HepG2 (cell line): ENCODE measurements at regions not wholly inside any gene's neighbourhood (a gene's known extent, or its start where the extent isn't known, plus 50 kb on each side); places are given as distances from the start of the nearest gene placed in this dataset.

ENCODE experiments used
- CCAR2 ChIP-seq: fragments of 200-400 bp; formaldehyde crosslinking; optimal IDR thresholded peaks from 2 replicates; pipeline ENCODE3; 2018; ENCODE audit warnings: low read depth, mild to moderate bottlenecking, low read length, moderate library complexity
- FOXK1 ChIP-seq: sonication (generic); formaldehyde crosslinking; IDR thresholded peaks from 2 replicates; pipeline ENCODE4 v1.4.0; 2020; ENCODE audit warnings: low read depth, missing genetic modification reagents, borderline replicate concordance
- GATAD2A ChIP-seq: IDR thresholded peaks from 2 replicates; pipeline ENCODE4 v1.6.1; 2016
- HHEX ChIP-seq: IDR thresholded peaks from 2 replicates; pipeline ENCODE4 v1.6.1; 2016; ENCODE audit warnings: control low read depth
- KDM3A ChIP-seq: IDR thresholded peaks from 2 replicates; pipeline ENCODE4 v1.6.1; 2018; ENCODE audit warnings: low read depth, missing compliant biosample characterization
- KDM6A ChIP-seq: IDR thresholded peaks from 2 replicates; pipeline ENCODE4 v1.6.1; 2016; ENCODE audit warnings: low read depth
- LCORL ChIP-seq, 2 experiments: fragments of 450-650 bp in 1 of 2; sonication (generic) in 1 of 2; formaldehyde crosslinking in 1 of 2; IDR thresholded peaks; 2 replicates each; pipeline versions ENCODE4 v1.5.0 to v1.6.1; 2017 to 2020; ENCODE audit warnings: antibody characterized with exemption in 1 of 2, missing genetic modification reagents in 1 of 2
- MBNL3 ChIP-seq: fragments of 250-450 bp; sonication (Bioruptor Pico); conservative IDR thresholded peaks from 2 replicates; pipeline ENCODE4 v1.8.0; 2022; ENCODE audit warnings: mild to moderate bottlenecking, inconsistent platforms
- PRPF4 ChIP-seq: fragments of 200-400 bp; formaldehyde crosslinking; IDR thresholded peaks from 2 replicates; pipeline ENCODE4 v1.6.1; 2016; ENCODE audit warnings: low read length, low read depth; ENCODE audit not compliant: poor library complexity, severe bottlenecking
- RBM22 ChIP-seq: fragments of 200-400 bp; formaldehyde crosslinking; optimal IDR thresholded peaks from 2 replicates; pipeline ENCODE3; 2017; ENCODE audit warnings: mild to moderate bottlenecking, low read length, moderate library complexity
- TBX3 ChIP-seq: fragments of 450-650 bp; IDR thresholded peaks from 2 replicates; pipeline ENCODE4 v1.6.1; 2017; ENCODE audit warnings: antibody characterized with exemption, mild to moderate bottlenecking, inconsistent platforms, borderline replicate concordance
- ZBTB7B ChIP-seq: sonication (generic); formaldehyde crosslinking; IDR thresholded peaks from 2 replicates; pipeline ENCODE4 v1.4.0; 2020; ENCODE audit warnings: missing genetic modification reagents
- ZKSCAN5 ChIP-seq: sonication (generic); formaldehyde crosslinking; IDR thresholded peaks from 2 replicates; pipeline ENCODE4 v1.5.1; 2020; ENCODE audit warnings: mild to moderate bottlenecking, missing genetic modification reagents
- ZNF12 ChIP-seq: sonication (generic); formaldehyde crosslinking; IDR thresholded peaks from 2 replicates; pipeline ENCODE4 v1.5.0; 2020; ENCODE audit warnings: missing genetic modification reagents
- TF ChIP-seq, protein P1 (sequence below): sonication (generic); formaldehyde crosslinking; IDR thresholded peaks from 2 replicates; pipeline ENCODE4 v1.5.0; 2020; ENCODE audit warnings: missing genetic modification reagents
- TF ChIP-seq, protein P2 (sequence below): sonication (generic); formaldehyde crosslinking; IDR thresholded peaks from 2 replicates; pipeline ENCODE4 v1.5.0; 2020; ENCODE audit warnings: mild to moderate bottlenecking, missing genetic modification reagents
- TF ChIP-seq, protein P3 (sequence below): sonication (generic); formaldehyde crosslinking; IDR thresholded peaks from 2 replicates; pipeline ENCODE4 v1.5.0; 2020; ENCODE audit warnings: mild to moderate bottlenecking, missing genetic modification reagents, moderate library complexity
- TF ChIP-seq, protein P4 (sequence below): sonication (generic); formaldehyde crosslinking; IDR thresholded peaks from 2 replicates; pipeline ENCODE4 v1.4.0; 2020; ENCODE audit warnings: mild to moderate bottlenecking, missing genetic modification reagents
- TF ChIP-seq, protein P5 (sequence below): sonication (generic); formaldehyde crosslinking; IDR thresholded peaks from 2 replicates; pipeline ENCODE4 v1.5.0; 2020; ENCODE audit warnings: missing genetic modification reagents
- TF ChIP-seq, protein P6 (sequence below): sonication (generic); formaldehyde crosslinking; IDR thresholded peaks from 2 replicates; pipeline ENCODE4 v1.4.0; 2020; ENCODE audit warnings: mild to moderate bottlenecking, missing genetic modification reagents, borderline replicate concordance

DNA sequence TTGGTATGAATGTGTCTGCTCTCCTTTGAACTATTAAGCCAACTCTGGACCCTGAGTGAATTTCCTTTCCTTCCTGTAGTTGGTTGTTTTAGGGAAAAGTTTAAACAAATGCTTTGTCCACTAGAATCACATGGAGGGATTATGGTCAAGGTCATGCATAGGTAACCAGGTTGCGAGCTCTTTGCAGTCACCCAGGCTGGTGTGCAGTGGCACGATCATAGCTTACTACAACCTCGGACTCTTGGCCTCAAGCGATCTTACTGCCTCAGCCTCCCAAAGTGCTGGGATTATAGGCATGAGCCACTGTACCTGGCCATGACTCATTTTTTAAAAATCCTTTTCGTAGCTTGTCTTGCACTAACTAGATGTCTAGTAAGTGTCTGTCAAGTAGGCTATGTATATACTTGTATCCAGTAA is 88.0 kb upstream of the SOX4 start (continued):
- TF ChIP-seq, protein P1, sequence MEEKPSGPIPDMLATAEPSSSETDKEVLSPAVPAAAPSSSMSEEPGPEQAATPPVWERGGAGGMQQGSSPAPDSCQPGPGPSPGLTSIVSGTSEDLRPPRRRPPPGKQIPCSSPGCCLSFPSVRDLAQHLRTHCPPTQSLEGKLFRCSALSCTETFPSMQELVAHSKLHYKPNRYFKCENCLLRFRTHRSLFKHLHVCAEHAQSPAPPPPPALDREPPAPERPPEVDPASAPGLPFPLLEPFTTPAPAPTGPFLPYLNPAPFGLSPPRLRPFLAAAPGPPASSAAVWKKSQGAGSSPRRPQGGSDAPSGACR (CRISPR knock-in tag): no peak
- TF ChIP-seq, protein P2, sequence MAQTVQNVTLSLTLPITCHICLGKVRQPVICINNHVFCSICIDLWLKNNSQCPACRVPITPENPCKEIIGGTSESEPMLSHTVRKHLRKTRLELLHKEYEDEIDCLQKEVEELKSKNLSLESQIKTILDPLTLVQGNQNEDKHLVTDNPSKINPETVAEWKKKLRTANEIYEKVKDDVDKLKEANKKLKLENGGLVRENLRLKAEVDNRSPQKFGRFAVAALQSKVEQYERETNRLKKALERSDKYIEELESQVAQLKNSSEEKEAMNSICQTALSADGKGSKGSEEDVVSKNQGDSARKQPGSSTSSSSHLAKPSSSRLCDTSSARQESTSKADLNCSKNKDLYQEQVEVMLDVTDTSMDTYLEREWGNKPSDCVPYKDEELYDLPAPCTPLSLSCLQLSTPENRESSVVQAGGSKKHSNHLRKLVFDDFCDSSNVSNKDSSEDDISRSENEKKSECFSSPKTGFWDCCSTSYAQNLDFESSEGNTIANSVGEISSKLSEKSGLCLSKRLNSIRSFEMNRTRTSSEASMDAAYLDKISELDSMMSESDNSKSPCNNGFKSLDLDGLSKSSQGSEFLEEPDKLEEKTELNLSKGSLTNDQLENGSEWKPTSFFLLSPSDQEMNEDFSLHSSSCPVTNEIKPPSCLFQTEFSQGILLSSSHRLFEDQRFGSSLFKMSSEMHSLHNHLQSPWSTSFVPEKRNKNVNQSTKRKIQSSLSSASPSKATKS (CRISPR knock-in tag): no peak
- TF ChIP-seq ZBTB7B (CRISPR knock-in tag) (peak; percentile 72; the same call in 1 of the 2 replicates), KDM6A (CRISPR knock-in tag) (peak; percentile 75), PRPF4 (no peak), GATAD2A (CRISPR knock-in tag) (peak; percentile 96), ZNF12 (peak; percentile 40; the same call in 1 of the 2 replicates), RBM22 (no peak), TBX3 (no peak), LCORL (IDR thresholded peaks at IDR 0.05) (peak; percentile 73; the same call in 1 of the 2 replicates), LCORL (CRISPR knock-in tag; IDR thresholded peaks at IDR 0.05) (peak; percentile 89), MBNL3 (CRISPR knock-in tag) (no peak), CCAR2 (no peak), ZKSCAN5 (CRISPR knock-in tag) (no peak), KDM3A (CRISPR knock-in tag) (no peak), HHEX (CRISPR knock-in tag) (no peak), FOXK1 (peak; percentile 75; the same call in 1 of the 2 replicates)
- TF ChIP-seq, protein P3, sequence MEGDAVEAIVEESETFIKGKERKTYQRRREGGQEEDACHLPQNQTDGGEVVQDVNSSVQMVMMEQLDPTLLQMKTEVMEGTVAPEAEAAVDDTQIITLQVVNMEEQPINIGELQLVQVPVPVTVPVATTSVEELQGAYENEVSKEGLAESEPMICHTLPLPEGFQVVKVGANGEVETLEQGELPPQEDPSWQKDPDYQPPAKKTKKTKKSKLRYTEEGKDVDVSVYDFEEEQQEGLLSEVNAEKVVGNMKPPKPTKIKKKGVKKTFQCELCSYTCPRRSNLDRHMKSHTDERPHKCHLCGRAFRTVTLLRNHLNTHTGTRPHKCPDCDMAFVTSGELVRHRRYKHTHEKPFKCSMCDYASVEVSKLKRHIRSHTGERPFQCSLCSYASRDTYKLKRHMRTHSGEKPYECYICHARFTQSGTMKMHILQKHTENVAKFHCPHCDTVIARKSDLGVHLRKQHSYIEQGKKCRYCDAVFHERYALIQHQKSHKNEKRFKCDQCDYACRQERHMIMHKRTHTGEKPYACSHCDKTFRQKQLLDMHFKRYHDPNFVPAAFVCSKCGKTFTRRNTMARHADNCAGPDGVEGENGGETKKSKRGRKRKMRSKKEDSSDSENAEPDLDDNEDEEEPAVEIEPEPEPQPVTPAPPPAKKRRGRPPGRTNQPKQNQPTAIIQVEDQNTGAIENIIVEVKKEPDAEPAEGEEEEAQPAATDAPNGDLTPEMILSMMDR (CRISPR knock-in tag): no peak
- TF ChIP-seq, protein P4, sequence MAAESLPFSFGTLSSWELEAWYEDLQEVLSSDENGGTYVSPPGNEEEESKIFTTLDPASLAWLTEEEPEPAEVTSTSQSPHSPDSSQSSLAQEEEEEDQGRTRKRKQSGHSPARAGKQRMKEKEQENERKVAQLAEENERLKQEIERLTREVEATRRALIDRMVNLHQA (CRISPR knock-in tag): 0 out of 2 replicates have a peak, but pooled peaks have one; percentile 67
- TF ChIP-seq, protein P5, sequence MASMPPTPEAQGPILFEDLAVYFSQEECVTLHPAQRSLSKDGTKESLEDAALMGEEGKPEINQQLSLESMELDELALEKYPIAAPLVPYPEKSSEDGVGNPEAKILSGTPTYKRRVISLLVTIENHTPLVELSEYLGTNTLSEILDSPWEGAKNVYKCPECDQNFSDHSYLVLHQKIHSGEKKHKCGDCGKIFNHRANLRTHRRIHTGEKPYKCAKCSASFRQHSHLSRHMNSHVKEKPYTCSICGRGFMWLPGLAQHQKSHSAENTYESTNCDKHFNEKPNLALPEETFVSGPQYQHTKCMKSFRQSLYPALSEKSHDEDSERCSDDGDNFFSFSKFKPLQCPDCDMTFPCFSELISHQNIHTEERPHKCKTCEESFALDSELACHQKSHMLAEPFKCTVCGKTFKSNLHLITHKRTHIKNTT (CRISPR knock-in tag): no peak
- TF ChIP-seq, protein P6, sequence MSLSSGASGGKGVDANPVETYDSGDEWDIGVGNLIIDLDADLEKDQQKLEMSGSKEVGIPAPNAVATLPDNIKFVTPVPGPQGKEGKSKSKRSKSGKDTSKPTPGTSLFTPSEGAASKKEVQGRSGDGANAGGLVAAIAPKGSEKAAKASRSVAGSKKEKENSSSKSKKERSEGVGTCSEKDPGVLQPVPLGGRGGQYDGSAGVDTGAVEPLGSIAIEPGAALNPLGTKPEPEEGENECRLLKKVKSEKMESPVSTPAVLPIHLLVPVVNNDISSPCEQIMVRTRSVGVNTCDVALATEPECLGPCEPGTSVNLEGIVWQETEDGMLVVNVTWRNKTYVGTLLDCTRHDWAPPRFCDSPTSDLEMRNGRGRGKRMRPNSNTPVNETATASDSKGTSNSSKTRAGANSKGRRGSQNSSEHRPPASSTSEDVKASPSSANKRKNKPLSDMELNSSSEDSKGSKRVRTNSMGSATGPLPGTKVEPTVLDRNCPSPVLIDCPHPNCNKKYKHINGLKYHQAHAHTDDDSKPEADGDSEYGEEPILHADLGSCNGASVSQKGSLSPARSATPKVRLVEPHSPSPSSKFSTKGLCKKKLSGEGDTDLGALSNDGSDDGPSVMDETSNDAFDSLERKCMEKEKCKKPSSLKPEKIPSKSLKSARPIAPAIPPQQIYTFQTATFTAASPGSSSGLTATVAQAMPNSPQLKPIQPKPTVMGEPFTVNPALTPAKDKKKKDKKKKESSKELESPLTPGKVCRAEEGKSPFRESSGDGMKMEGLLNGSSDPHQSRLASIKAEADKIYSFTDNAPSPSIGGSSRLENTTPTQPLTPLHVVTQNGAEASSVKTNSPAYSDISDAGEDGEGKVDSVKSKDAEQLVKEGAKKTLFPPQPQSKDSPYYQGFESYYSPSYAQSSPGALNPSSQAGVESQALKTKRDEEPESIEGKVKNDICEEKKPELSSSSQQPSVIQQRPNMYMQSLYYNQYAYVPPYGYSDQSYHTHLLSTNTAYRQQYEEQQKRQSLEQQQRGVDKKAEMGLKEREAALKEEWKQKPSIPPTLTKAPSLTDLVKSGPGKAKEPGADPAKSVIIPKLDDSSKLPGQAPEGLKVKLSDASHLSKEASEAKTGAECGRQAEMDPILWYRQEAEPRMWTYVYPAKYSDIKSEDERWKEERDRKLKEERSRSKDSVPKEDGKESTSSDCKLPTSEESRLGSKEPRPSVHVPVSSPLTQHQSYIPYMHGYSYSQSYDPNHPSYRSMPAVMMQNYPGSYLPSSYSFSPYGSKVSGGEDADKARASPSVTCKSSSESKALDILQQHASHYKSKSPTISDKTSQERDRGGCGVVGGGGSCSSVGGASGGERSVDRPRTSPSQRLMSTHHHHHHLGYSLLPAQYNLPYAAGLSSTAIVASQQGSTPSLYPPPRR: peak; percentile 80
